GM23338 (cell line): ENCODE measurements at regions not wholly inside any gene's neighbourhood (a gene's known extent, or its start where the extent isn't known, plus 50 kb on each side); places are given as distances from the start of the nearest gene placed in this dataset.
"Not testable (repeated sequence)": the region's sequence is repeated elsewhere in the genome, so short reads cannot be mapped to it uniquely, and the experiment has no call there.

ENCODE experiments used
- ATAC-seq: fragments of 200-7000 bp; cut with Tn5 transposase; 3 replicates; pipeline ENCODE4 v1.9.1; 2020
- DNase-seq: peaks from one replicate; pipeline ENCODE4 v3.0.0-alpha.2; 2015; ENCODE audit warnings: low spot score
- H2AFZ ChIP-seq: fragments of 200-600 bp; sonication (generic); 2 replicates; pipeline ENCODE4 v1.8.0; 2016; ENCODE audit warnings: antibody characterized with exemption, mild to moderate bottlenecking, moderate library complexity
- H3F3A ChIP-seq: fragments of 200-600 bp; sonication (generic); replicated peaks from 2 replicates; pipeline ENCODE4 v1.8.0; 2017; ENCODE audit warnings: antibody characterized with exemption, mixed run types, low read depth
- H3K27ac ChIP-seq: fragments of 200-600 bp; sonication (generic); 2 replicates; pipeline ENCODE4 v1.6.1; 2016; ENCODE audit warnings: low read depth
- H3K27me3 ChIP-seq: fragments of 200-600 bp; sonication (generic); 2 replicates; pipeline ENCODE4 v1.8.0; 2016; ENCODE audit warnings: mild to moderate bottlenecking, mixed run types, moderate library complexity; ENCODE audit not compliant: insufficient read depth
- H3K36me3 ChIP-seq: fragments of 200-600 bp; sonication (generic); 2 replicates; pipeline ENCODE4 v1.8.0; 2016; ENCODE audit warnings: mild to moderate bottlenecking; ENCODE audit not compliant: insufficient read depth
- H3K4me1 ChIP-seq: fragments of 200-600 bp; sonication (generic); 2 replicates; pipeline ENCODE4 v1.8.0; 2016; ENCODE audit warnings: mild to moderate bottlenecking, moderate library complexity; ENCODE audit not compliant: insufficient read depth
- H3K4me2 ChIP-seq: fragments of 200-600 bp; sonication (generic); 2 replicates; pipeline ENCODE4 v1.7.1; 2017; ENCODE audit warnings: mixed run types
- H3K4me3 ChIP-seq: fragments of 200-600 bp; sonication (generic); 2 replicates; pipeline ENCODE4 v1.6.1; 2016; ENCODE audit warnings: mixed run types
- H3K79me2 ChIP-seq: fragments of 200-600 bp; sonication (generic); replicated peaks from 2 replicates; pipeline ENCODE4 v1.8.0; 2017; ENCODE audit warnings: mild to moderate bottlenecking; ENCODE audit not compliant: insufficient read depth
- H3K9me2 ChIP-seq: fragments of 200-600 bp; sonication (generic); 2 replicates; pipeline ENCODE4 v1.8.0; 2017; ENCODE audit not compliant: insufficient read depth
- H4K20me1 ChIP-seq: fragments of 200-600 bp; sonication (generic); replicated peaks from 2 replicates; pipeline ENCODE4 v1.8.0; 2017; ENCODE audit warnings: mild to moderate bottlenecking; ENCODE audit not compliant: insufficient read depth
- H3K27ac Mint-ChIP-seq: 2 replicates; pipeline ENCODE4 v1.8.0; 2020; ENCODE audit warnings: inconsistent platforms, mild to moderate bottlenecking, moderate library complexity, mixed read lengths
- H3K27me3 Mint-ChIP-seq: 3 replicates; pipeline ENCODE4 v1.8.0; 2022; ENCODE audit warnings: low read depth, mild to moderate bottlenecking, moderate library complexity, mixed read lengths, inconsistent platforms; ENCODE audit not compliant: insufficient read depth, poor library complexity
- H3K36me3 Mint-ChIP-seq: 3 replicates; pipeline ENCODE4 v1.8.0; 2021; ENCODE audit warnings: low read depth, mild to moderate bottlenecking, inconsistent platforms, moderate library complexity, mixed read lengths
- H3K4me1 Mint-ChIP-seq: 3 replicates; pipeline ENCODE4 v1.8.0; 2020; ENCODE audit warnings: mild to moderate bottlenecking, inconsistent platforms, mixed read lengths
- H3K4me3 Mint-ChIP-seq: 3 replicates; pipeline ENCODE4 v1.8.0; 2021; ENCODE audit warnings: moderate library complexity, mild to moderate bottlenecking, inconsistent platforms, mixed read lengths
- H3K9me3 Mint-ChIP-seq: 3 replicates; pipeline ENCODE4 v1.8.0; 2020; ENCODE audit warnings: moderate library complexity, mild to moderate bottlenecking, inconsistent platforms, mixed read lengths

DNA sequence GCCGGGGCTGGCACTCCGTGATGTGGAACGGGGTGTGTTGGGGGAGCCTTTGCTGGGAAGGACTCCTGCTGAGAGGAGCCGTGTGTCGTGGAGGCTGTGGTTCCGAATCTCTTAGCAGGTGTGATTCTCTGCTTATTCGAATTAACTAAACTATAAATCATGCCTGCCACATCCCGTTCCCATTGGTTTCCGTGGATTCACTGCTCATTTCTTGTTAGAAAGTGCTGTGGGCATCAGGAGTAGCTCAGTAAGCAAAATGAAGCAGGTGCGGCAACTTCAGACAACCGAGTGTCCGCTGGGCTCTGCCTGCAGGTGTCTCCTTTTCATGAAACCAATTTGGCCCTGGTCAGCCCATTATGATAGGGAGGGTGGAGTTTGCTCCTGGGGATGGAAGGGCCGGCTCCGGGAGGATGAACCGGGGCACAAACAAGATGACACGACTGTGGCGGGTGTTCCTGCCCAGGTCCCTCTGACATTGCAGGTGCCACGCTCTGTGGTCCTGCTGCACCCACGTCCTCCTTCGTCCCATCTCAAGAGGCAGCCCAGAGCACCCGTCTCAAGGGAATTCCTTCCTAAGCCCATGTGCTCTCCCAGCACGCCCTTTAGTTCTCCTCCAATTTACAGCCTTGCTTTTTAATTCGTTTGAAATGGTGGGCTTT is 251.7 kb downstream of the ADGRD1 start:
- H3K9me3 Mint-ChIP-seq, H3K9me2 ChIP-seq, H3K27ac ChIP-seq, H3K36me3 Mint-ChIP-seq, H3K27me3 Mint-ChIP-seq, H3K4me1 ChIP-seq, ATAC-seq, H3K27me3 ChIP-seq, H2AFZ ChIP-seq, H3K36me3 ChIP-seq, H4K20me1 ChIP-seq, H3K4me3 Mint-ChIP-seq, H3K79me2 ChIP-seq, H3K4me3 ChIP-seq, H3F3A ChIP-seq, H3K27ac Mint-ChIP-seq, H3K4me2 ChIP-seq, H3K4me1 Mint-ChIP-seq, DNase-seq: not testable (repeated sequence)

- not testable (repeated sequence) for H3F3A ChIP-seq, ATAC-seq, H2AFZ ChIP-seq, DNase-seq, H3K36me3 Mint-ChIP-seq, H4K20me1 ChIP-seq, H3K36me3 ChIP-seq, H3K4me1 Mint-ChIP-seq, H3K79me2 ChIP-seq, H3K27ac ChIP-seq, H3K9me3 Mint-ChIP-seq, H3K4me1 ChIP-seq, H3K4me2 ChIP-seq, H3K4me3 ChIP-seq, H3K4me3 Mint-ChIP-seq, H3K27me3 ChIP-seq, H3K27me3 Mint-ChIP-seq, H3K27ac Mint-ChIP-seq, H3K9me2 ChIP-seq
These were observed 253.1 kb downstream of the ADGRD1 start for GRCh38 chr12:131206630-131207299.

- H3K27me3 ChIP-seq, H3K27ac Mint-ChIP-seq, H3K4me3 ChIP-seq, H3K27me3 Mint-ChIP-seq, H4K20me1 ChIP-seq, H3K4me1 Mint-ChIP-seq, H3K4me2 ChIP-seq, H3K27ac ChIP-seq, H3K36me3 ChIP-seq, H3F3A ChIP-seq, H3K9me2 ChIP-seq, H3K36me3 Mint-ChIP-seq, H3K9me3 Mint-ChIP-seq, H2AFZ ChIP-seq, H3K4me3 Mint-ChIP-seq, DNase-seq, H3K4me1 ChIP-seq, H3K79me2 ChIP-seq: not testable (repeated sequence)
- ATAC-seq, result peak; percentile 20; the same call in 2 of the 3 replicates
These were observed 253.6 kb downstream of the ADGRD1 start for GRCh38 chr12:131207300-131207660.

GRCh38 chr12:131207841-131208240 is 254.1 kb downstream of the ADGRD1 start:
- H3K9me2 ChIP-seq, H3K36me3 Mint-ChIP-seq, H3F3A ChIP-seq, H3K27ac Mint-ChIP-seq, H3K27me3 Mint-ChIP-seq, H3K4me1 ChIP-seq, H3K4me1 Mint-ChIP-seq, H3K79me2 ChIP-seq, H3K4me3 Mint-ChIP-seq, H2AFZ ChIP-seq, H3K4me2 ChIP-seq, H3K9me3 Mint-ChIP-seq, H3K36me3 ChIP-seq, H3K27ac ChIP-seq, DNase-seq, H4K20me1 ChIP-seq, H3K27me3 ChIP-seq, H3K4me3 ChIP-seq: not testable (repeated sequence)
- peak; percentile 18 for ATAC-seq
